ENCODE measurements at regions not wholly inside any gene's neighbourhood (a gene's known extent, or its start where the extent isn't known, plus 50 kb on each side); places are given as distances from the start of the nearest gene placed in this dataset.

- H3K9me3 ChIP-seq (ENCODE audit: control insufficient read depth in 1 of 2, insufficient read depth in 1 of 2, low read depth in 1 of 2, low read length in 2 of 2) = no peaks in the 10 kb centered on the region
- no TSS peak for BruUV-seq (replicated peaks)
- ATAC-seq (no peak), DNase-seq (ENCODE audit: low read depth, low spot score) (no peak)
- H3K4me3 ChIP-seq (replicated peaks in 1 of 2; ENCODE audit: low read depth in 1 of 2, low read length in 2 of 2) = no peak overlapping the region
- no peak overlapping the region for H3K27ac ChIP-seq (ENCODE audit: low read depth, low read length)
- no peaks in the 10 kb centered on the region for H4K20me1 ChIP-seq (ENCODE audit: insufficient read depth)
- no peak overlapping the region for H3K9ac ChIP-seq (ENCODE audit: low read length)
- no peaks in the 10 kb centered on the region for H3K36me3 ChIP-seq (ENCODE audit: control insufficient read depth in 1 of 2, insufficient read depth in 2 of 2, low read length in 2 of 2)
- H3K27me3 ChIP-seq (ENCODE audit: insufficient read depth, low read length) = no peaks in the 10 kb centered on the region
- H3K79me2 ChIP-seq (ENCODE audit: insufficient read depth, low read length) = no peaks in the 10 kb centered on the region
- no peaks in the 10 kb centered on the region for H3K9me2 ChIP-seq (ENCODE audit: insufficient read depth)
- H2AFZ ChIP-seq (ENCODE audit: low read depth, low read length, poor library complexity, severe bottlenecking) = no peak overlapping the region
- intact Hi-C loops (cut with micrococcal nuclease) = no loop called here
- no peak for TF ChIP-seq ZNF274 (IDR thresholded peaks at IDR 0.05; ENCODE audit: low read depth, low read length)
- TF ChIP-seq JUND (IDR thresholded peaks at IDR 0.05) = no peak
- no peak for TF ChIP-seq EZH2phosphoT487 (IDR thresholded peaks at IDR 0.05; ENCODE audit: borderline replicate concordance)
- TF ChIP-seq EZH2 (IDR thresholded peaks at IDR 0.05) = no peak
- no peak for TF ChIP-seq REST (IDR thresholded peaks at IDR 0.05; ENCODE audit: low read depth)
- TF ChIP-seq POLR2A (IDR thresholded peaks at IDR 0.05; ENCODE audit: borderline replicate concordance, extremely low read depth, insufficient read depth, insufficient read length) = no peak
- TF ChIP-seq ZBTB33 (IDR thresholded peaks at IDR 0.05; ENCODE audit: extremely low read depth, insufficient replicate concordance, low read length) = no peak
- no peak for TF ChIP-seq ATF3 (IDR thresholded peaks at IDR 0.05)
- TF ChIP-seq EGR1 (IDR thresholded peaks at IDR 0.05; ENCODE audit: low read depth) = no peak
- TF ChIP-seq POLR2AphosphoS5 (IDR thresholded peaks at IDR 0.05; ENCODE audit: low read depth, low read length) = no peak
- H3K4me1 ChIP-seq (ENCODE audit: control insufficient read depth in 1 of 2, insufficient read depth in 2 of 2, low read length in 2 of 2) = peaks cover 0 to 10% of the 10 kb centered on the region in 2 experiments; a peak in 1 of 4 replicates
- H3K4me2 ChIP-seq (ENCODE audit: low read length) = no peak overlapping the region
- POLR2A ChIA-PET = no interaction called here
- RAD21 ChIA-PET (ENCODE audit: low non-redundant PET in 1 of 2, low total read pairs in 2 of 2, uncharacterized antibody in 2 of 2, unreplicated experiment in 2 of 2) = no interaction called here
- CTCF ChIA-PET = no interaction called here
Observed at GRCh38 chrX:42386681-42387080, 391.3 kb downstream of the PPP1R2C start.
